ENCODE measurements at regions not wholly inside any gene's neighbourhood (a gene's known extent, or its start where the extent isn't known, plus 50 kb on each side); places are given as distances from the start of the nearest gene placed in this dataset.
"Not testable (repeated sequence)": the region's sequence is repeated elsewhere in the genome, so short reads cannot be mapped to it uniquely, and the experiment has no call there.

GRCh38 chr7:52689912-52690311 lies 345.5 kb upstream of the POM121L12 start:
- no peak for DNase-seq

GRCh38 chr7:52685333-52685732 lies 350.1 kb upstream of the POM121L12 start:
- DNase-seq = no peak

GRCh38 chr7:52684388-52684787 lies 351.0 kb upstream of the POM121L12 start:
- no peak for DNase-seq

- no peak for DNase-seq
Measured at GRCh38 chr7:52682993-52683392, 352.4 kb upstream of the POM121L12 start.

GRCh38 chr7:52670608-52671225 lies 364.7 kb upstream of the POM121L12 start:
- DNase-seq = no peak

GRCh38 chr7:52669031-52669430 lies 366.4 kb upstream of the POM121L12 start:
- no peak for DNase-seq

- no peak for DNase-seq
Measured at GRCh38 chr7:52668435-52668834, 367.0 kb upstream of the POM121L12 start.

- DNase-seq = no peak
Measured at GRCh38 chr7:52659178-52659577, 376.3 kb upstream of the POM121L12 start.

GRCh38 chr7:52656098-52656497 lies 379.3 kb upstream of the POM121L12 start:
- DNase-seq = no peak

- no peak for DNase-seq
Measured at GRCh38 chr7:52652621-52653020, 382.8 kb upstream of the POM121L12 start.

- no peak for DNase-seq
Measured at GRCh38 chr7:52648872-52649271, 386.6 kb upstream of the POM121L12 start.

GRCh38 chr7:52647046-52647445 lies 388.4 kb upstream of the POM121L12 start:
- no peak for DNase-seq

GRCh38 chr7:52639981-52640380 lies 395.5 kb upstream of the POM121L12 start:
- no peak for DNase-seq

- no peak for DNase-seq
Measured at GRCh38 chr7:52639126-52639525, 396.3 kb upstream of the POM121L12 start.

- no peak for DNase-seq
Measured at GRCh38 chr7:52635021-52635420, 400.4 kb upstream of the POM121L12 start.

GRCh38 chr7:52620849-52621248 lies 414.6 kb upstream of the POM121L12 start:
- DNase-seq = no peak

- DNase-seq = no peak
Measured at GRCh38 chr7:52616552-52616951, 418.9 kb upstream of the POM121L12 start.

GRCh38 chr7:52615021-52615695 lies 420.3 kb upstream of the POM121L12 start:
- no peak for DNase-seq

GRCh38 chr7:52609511-52609910 lies 425.9 kb upstream of the POM121L12 start:
- DNase-seq = no peak

- no peak for DNase-seq
Measured at GRCh38 chr7:52592698-52593097, 442.7 kb upstream of the POM121L12 start.

GRCh38 chr7:52586704-52587103 lies 448.7 kb upstream of the POM121L12 start:
- DNase-seq = no peak

- no peak for DNase-seq
Measured at GRCh38 chr7:52584041-52584440, 451.4 kb upstream of the POM121L12 start.

- not testable (repeated sequence) for DNase-seq
Measured at GRCh38 chr7:52573141-52573540, 462.3 kb upstream of the POM121L12 start.

GRCh38 chr7:52571026-52571425 lies 464.4 kb upstream of the POM121L12 start:
- DNase-seq = no peak

- DNase-seq = no peak
Measured at GRCh38 chr7:52569151-52569550, 466.3 kb upstream of the POM121L12 start.
